NCI-H1105 treated with DMSO at 0.1 percent for 48 hours (cell line): ENCODE measurements at regions not wholly inside any gene's neighbourhood (a gene's known extent, or its start where the extent isn't known, plus 50 kb on each side); places are given as distances from the start of the nearest gene placed in this dataset.

ENCODE experiments used
- DNase-seq: peaks from one replicate; lab custom pipeline; 2025; lab: John Stamatoyannopoulos, UW

DNA sequence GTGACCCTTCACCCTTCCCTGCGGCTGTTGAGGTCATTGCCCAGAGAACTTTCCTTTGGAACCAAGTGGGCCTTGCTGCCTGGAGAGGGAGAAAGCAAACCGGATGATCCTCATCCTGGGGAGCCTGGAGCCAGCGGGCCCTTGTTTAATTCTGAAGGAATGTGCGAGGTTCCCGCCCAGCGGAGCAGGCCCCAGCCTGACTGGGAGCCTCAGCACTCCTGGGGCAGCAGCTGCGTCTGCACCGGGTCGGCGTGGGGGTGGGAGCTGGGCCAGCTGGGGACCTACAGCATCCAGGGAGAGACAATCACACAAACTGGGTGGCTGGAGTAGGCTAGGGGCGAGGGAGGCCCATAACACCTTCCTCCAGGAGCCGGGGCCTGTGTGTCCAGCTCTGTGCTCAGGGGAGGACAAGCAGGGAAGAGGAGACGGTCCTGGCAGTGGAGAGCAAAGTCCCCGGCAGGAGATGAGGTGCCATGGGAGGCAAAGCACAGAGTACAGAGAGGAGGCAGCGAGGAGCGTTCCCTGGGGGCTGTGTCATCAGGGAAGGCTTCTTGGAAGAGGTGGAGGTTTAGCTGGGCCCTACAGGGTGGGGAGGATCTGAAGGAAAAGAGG is 61.9 kb upstream of the HAAO start:
- DNase-seq: no peak

GRCh38 chr2:42853549-42854206 is 61.3 kb upstream of the HAAO start:
- DNase-seq: no peak

- DNase-seq: no peak
Observed at GRCh38 chr2:42852798-42853197, 60.4 kb upstream of the HAAO start.

- DNase-seq: no peak
Observed at GRCh38 chr2:42851740-42852250, 59.4 kb upstream of the HAAO start.

GRCh38 chr2:42851186-42851585 is 58.8 kb upstream of the HAAO start:
- no peak for DNase-seq

- DNase-seq: no peak
Observed at GRCh38 chr2:42850016-42850805, 57.8 kb upstream of the HAAO start.

DNA sequence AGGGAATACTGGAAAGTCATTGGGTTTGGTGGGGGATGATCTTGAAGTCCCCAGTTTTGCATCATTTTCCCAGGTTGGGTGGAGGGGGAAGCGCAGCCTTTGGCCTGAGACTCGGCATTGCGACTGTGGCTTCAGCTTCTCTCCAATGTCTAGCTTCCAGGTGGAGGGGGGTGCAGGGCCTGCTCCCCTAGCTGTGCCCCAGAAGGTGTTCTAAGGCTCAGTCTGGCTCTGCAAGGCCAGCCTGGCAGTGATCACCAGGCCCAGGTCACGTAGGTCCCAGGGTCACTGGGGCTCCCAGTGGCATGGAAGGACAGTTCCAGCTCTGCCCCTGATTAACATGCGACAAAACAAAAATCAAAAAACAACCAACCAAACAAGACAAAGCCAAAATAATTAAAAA is 56.9 kb upstream of the HAAO start:
- no peak for DNase-seq

- DNase-seq: no peak
Observed at GRCh38 chr2:42848726-42849290, 56.4 kb upstream of the HAAO start.

- DNase-seq: no peak
Observed at GRCh38 chr2:42848265-42848664, 55.9 kb upstream of the HAAO start.

DNA sequence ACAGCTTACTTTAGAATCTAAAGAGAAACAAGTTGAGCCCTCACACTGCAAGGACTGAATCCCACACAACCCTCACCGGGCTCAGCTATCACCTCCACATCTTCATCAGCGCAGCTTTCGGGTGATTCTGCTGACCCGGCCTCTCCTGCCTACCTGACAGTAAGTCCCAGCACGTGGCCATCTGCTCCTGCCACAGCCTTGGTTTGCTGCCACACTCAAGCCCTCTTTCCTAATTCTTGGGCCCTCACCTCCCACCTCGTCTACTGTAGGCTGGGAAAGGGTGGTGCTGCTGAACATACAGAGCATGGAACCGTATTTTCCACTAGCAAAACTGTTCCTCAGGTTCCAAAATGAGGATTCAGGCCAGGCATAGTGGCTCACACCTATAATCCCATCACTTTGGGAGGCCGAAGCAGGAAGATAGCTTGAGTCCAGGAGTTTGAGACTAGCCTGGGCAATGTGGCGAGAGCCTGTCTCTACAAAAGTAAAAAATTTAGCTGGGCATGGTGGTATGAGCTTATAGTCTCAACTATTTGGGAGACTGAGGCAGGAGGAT is 55.3 kb upstream of the HAAO start:
- DNase-seq: no peak

DNA sequence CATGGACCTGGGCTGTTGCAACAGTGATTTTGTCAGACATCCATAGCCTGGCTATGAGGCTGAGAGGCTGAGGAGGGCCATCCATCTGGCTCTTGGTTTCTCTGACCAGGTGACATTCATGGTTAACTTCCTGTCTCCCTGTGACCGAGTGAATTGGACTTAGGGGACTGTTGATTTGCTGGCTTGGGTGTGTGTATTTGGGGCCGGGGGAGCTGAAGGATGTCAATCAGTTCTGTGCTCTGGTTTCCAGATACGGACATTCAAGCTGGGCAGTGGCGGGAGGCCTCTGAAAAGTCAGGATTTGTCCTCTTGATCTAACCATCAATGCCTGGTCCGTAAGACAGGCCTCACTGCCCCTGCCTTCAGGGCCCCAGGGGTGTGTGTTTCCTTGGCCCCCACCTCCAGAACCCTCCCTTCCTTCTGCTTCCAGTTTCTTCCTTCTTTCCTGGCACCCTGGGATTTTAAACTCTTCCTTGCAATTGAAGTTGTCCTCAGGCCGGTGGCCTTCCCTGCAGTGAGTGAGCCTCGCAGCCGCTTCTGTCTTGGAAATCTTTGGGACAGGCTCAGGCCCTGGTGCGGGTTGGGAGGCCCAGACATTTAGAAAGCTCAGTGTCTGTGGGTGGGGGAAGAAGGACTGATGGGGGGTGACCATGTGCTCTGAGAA is 54.7 kb upstream of the HAAO start:
- no peak for DNase-seq

DNA sequence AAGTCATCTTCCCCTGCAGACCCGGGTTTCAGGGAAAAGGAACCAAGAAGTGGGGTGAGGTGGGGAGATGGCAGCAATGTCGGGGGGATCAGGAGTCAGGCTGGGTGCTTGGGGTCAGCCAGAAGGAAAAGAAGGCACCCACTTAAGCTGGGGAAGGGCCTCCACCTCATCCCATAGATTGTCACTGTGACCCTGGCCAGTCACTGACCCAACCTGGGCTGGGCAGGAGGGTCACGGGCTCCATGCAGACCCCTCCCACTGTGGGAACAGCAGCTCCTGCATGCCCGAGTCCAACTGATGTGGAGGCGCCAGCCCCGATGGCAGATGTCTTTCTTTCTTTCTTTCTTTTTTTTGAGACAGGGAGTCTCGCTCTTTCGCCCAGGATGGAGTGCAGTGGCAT is 53.6 kb upstream of the HAAO start:
- no peak for DNase-seq

DNA sequence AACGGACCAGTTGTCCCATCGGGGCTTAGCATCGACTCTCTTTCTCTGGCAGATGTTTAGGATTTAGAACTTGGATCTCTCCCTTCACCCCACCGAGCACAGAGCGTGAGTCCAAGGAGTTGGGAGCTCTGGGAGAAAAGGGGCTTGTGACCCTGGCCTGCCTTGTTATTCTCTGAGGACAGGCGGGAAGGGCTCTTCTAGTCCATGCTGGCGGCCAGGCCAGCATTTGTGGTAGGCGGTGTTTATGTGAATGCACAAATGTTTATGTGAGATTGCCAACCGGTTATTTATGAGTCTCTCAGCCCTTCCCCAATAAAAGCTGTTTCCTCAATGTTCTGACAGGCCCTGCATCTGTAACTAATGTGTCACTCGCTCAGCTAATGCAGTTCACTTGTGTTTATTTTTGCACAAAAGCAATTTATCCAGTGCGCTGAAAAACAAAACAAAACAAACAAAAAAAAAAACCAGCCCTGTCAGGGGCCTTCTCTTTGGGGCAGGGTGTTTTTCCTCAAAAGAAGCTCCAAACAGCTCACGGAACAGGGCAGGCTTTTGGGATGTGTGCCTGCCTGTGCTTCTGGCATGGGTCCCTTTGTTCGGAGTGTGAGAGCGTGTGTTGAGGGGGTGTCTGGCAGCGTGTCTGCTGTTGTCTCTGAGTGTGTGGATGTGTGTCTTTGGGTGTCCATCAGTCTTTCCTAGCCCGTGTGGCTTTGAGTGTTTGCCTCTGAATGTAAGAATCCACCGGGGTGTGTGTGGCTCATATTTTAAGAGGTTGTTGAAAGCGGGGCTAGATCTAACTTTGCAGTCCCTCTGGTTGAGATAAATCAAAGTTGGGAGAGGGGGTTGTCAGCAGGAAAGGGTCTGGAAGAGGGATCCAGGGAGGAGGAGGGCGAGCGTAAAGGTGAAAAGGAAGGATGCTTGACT is 52.8 kb upstream of the HAAO start:
- DNase-seq: peak; percentile 28

GRCh38 chr2:42844366-42844765 is 52.0 kb upstream of the HAAO start:
- no peak for DNase-seq

DNA sequence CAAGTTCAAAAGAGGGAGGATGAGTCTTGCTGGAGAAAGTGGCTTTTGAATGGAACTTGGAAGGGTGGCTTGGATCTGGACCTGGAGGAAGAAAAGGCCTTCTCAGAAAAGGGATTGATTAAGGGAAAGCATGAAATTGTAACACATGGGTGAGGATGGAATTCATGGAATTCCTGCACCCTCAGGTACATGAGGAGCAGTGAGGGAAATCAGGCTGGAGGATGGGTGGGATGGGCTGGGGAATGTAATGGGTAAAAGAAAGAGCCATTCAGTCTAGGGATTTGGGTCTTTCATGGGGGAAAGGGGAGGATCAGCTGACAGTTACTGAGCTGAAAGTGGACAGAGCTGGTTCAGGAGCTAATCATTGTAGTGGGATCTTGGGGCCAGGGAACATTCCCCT is 51.2 kb upstream of the HAAO start:
- no peak for DNase-seq

DNA sequence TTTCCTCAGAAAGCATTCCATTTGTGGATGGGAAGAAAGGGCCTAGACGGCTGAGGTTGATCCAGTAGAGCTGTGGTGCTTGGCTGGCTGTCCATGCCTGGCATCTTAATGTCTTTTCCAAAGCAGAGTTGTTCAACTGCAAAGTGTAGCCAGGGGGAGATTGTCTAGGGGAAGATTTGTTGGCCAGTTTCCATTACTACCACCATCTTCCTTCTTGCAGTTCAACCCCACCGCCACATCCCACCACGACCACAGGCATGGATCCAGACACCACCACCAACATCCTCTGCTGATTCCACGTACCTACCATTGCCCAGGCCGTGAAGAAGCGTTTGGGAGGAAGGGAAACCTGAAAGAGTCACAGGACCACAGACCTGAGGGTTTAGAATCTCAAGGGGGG is 50.7 kb upstream of the HAAO start:
- DNase-seq: no peak

- no peak for DNase-seq
Observed at GRCh38 chr2:42842466-42842865, 50.1 kb upstream of the HAAO start.
